ENCODE measurements at regions not wholly inside any gene's neighbourhood (a gene's known extent, or its start where the extent isn't known, plus 50 kb on each side); places are given as distances from the start of the nearest gene placed in this dataset.

DNA sequence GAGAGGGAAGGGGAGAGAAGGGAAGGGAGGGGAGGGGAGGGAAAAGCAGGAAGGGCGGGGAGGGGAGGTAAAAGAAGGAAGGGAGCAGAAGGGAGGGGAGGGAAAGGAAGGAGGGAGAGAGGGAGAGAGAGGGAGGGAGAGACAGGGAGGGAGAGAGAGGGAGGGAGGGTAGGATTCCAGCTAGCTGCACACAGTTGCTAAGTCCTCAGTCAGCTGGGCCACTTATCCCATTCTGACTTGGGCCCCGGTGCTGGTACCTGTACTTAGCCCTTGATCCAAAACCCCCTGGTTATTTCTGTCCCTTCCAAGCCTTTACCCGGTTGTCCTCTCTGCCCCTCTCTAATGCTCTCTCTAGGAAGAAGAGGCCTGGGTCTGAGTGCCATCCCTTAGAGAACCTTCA lies 211.4 kb downstream of the TTC32 start:
- ATAC-seq (ENCODE audit: low read depth) (no peak), DNase-seq (ENCODE audit: low spot score) (no peak)
- Histone ChIP-seq H3K4me3 (ENCODE audit: severe bottlenecking) (no peak overlapping the region), H3K27ac (ENCODE audit: poor library complexity, severe bottlenecking) (no peak overlapping the region), H3K27me3 (ENCODE audit: insufficient read depth, poor library complexity, severe bottlenecking) (no peaks in the 10 kb centered on the region), H3K36me3 (ENCODE audit: low read depth) (no peaks in the 10 kb centered on the region), H3K9me3 (ENCODE audit: severe bottlenecking) (no peaks in the 10 kb centered on the region), H3K4me1 (ENCODE audit: insufficient read depth, poor library complexity, severe bottlenecking) (no peaks in the 10 kb centered on the region)
- no peak for TF ChIP-seq CTCF (IDR thresholded peaks at IDR 0.05; ENCODE audit: poor library complexity, severe bottlenecking)

DNA sequence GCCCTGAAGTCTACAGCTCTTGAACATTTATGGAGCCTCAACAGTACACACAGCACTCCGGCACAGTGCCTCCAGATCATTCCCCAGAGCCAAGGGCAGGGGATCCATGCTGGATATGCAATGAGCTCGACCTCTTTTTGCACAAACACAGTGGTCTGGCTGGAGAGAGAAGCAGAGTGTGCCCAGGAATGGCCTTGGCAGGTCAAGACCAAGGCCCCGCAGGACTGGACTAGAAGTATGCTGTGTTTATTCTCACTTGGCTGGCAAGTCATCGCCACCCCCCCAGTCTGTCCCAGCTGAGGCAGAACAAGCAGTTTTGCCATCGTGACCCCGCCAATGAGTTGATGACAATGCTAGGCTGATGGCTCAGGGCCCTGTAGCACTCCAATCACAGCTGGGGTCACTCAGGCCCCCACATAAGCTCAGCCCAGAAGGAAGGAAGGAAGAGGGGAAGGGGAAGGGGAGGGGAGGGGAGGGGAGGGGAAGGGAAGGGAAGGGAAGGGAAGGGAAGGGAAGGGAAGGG lies 212.1 kb downstream of the TTC32 start:
- Histone ChIP-seq H3K36me3 (ENCODE audit: low read depth) (no peaks in the 10 kb centered on the region), H3K27me3 (ENCODE audit: insufficient read depth, poor library complexity, severe bottlenecking) (no peaks in the 10 kb centered on the region), H3K27ac (ENCODE audit: poor library complexity, severe bottlenecking) (no peak overlapping the region), H3K9me3 (ENCODE audit: severe bottlenecking) (no peaks in the 10 kb centered on the region), H3K4me3 (ENCODE audit: severe bottlenecking) (no peak overlapping the region), H3K4me1 (ENCODE audit: insufficient read depth, poor library complexity, severe bottlenecking) (no peaks in the 10 kb centered on the region)
- no peak for ATAC-seq (ENCODE audit: low read depth)
- no peak for DNase-seq (ENCODE audit: low spot score)
- TF ChIP-seq CTCF (IDR thresholded peaks at IDR 0.05; ENCODE audit: poor library complexity, severe bottlenecking) = no peak

DNA sequence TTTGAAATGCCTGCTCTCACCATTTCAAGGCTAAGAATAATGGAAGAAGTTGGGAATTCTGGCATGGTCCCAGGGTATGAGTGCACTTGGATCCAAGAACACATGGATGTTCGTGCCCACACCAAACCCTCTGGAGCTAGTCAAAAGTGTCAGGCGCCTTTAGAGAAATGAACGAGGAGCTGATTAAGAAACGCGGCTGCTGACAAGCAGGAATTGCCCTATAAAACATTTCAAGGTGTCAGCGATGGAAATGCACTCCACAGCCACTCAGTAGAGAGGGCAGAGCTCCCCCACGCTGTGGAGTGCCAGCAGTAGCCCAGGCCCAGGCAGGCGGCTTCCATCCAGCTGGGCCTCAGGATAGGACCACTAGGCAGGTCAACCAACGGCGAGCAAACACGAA lies 213.7 kb downstream of the TTC32 start:
- Histone ChIP-seq H3K36me3 (ENCODE audit: low read depth) (no peaks in the 10 kb centered on the region), H3K27ac (ENCODE audit: poor library complexity, severe bottlenecking) (no peak overlapping the region), H3K4me1 (ENCODE audit: insufficient read depth, poor library complexity, severe bottlenecking) (no peaks in the 10 kb centered on the region), H3K9me3 (ENCODE audit: severe bottlenecking) (no peaks in the 10 kb centered on the region), H3K4me3 (ENCODE audit: severe bottlenecking) (no peak overlapping the region), H3K27me3 (ENCODE audit: insufficient read depth, poor library complexity, severe bottlenecking) (no peaks in the 10 kb centered on the region)
- DNase-seq (ENCODE audit: low spot score) = no peak
- TF ChIP-seq CTCF (IDR thresholded peaks at IDR 0.05; ENCODE audit: poor library complexity, severe bottlenecking) = no peak
- ATAC-seq (ENCODE audit: low read depth) = no peak

GRCh38 chr2:19687017-19687659 lies 214.6 kb downstream of the TTC32 start:
- Histone ChIP-seq H3K9me3 (ENCODE audit: severe bottlenecking) (no peaks in the 10 kb centered on the region), H3K27me3 (ENCODE audit: insufficient read depth, poor library complexity, severe bottlenecking) (no peaks in the 10 kb centered on the region), H3K4me3 (ENCODE audit: severe bottlenecking) (no peak overlapping the region), H3K36me3 (ENCODE audit: low read depth) (no peaks in the 10 kb centered on the region), H3K27ac (ENCODE audit: poor library complexity, severe bottlenecking) (no peak overlapping the region), H3K4me1 (ENCODE audit: insufficient read depth, poor library complexity, severe bottlenecking) (no peaks in the 10 kb centered on the region)
- DNase-seq (ENCODE audit: low spot score) (no peak), ATAC-seq (ENCODE audit: low read depth) (no peak)
- TF ChIP-seq CTCF (IDR thresholded peaks at IDR 0.05; ENCODE audit: poor library complexity, severe bottlenecking) = no peak

DNA sequence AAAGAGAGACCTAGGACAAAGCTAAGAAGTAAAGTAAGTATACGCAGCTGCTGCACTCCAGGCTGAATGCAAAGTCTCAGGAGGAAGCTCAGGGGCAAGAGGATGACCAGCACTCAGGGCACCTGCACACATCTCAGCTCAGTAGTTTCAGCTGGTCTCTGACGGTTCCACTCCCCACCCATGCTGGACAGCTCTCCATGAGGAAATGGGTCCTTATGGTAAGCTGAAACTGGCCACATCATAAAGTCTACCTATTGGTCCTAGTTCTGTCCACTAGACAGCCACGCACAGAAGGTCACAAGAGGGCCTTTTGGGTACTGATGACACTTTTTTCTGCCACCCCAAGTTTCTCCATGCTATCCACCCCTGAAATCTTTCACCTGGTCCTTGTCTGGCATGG lies 215.3 kb downstream of the TTC32 start:
- no peak for TF ChIP-seq CTCF (IDR thresholded peaks at IDR 0.05; ENCODE audit: poor library complexity, severe bottlenecking)
- H3K27ac ChIP-seq (ENCODE audit: poor library complexity, severe bottlenecking) = no peak overlapping the region
- H3K4me1 ChIP-seq (ENCODE audit: insufficient read depth, poor library complexity, severe bottlenecking) = no peaks in the 10 kb centered on the region
- DNase-seq (ENCODE audit: low spot score) = no peak
- no peaks in the 10 kb centered on the region for H3K27me3 ChIP-seq (ENCODE audit: insufficient read depth, poor library complexity, severe bottlenecking)
- ATAC-seq (ENCODE audit: low read depth) = no peak
- no peaks in the 10 kb centered on the region for H3K36me3 ChIP-seq (ENCODE audit: low read depth)
- no peaks in the 10 kb centered on the region for H3K9me3 ChIP-seq (ENCODE audit: severe bottlenecking)
- no peak overlapping the region for H3K4me3 ChIP-seq (ENCODE audit: severe bottlenecking)

All from RWPE2 (cell line).